OCI-LY7 (cell line): ENCODE measurements at regions not wholly inside any gene's neighbourhood (a gene's known extent, or its start where the extent isn't known, plus 50 kb on each side); places are given as distances from the start of the nearest gene placed in this dataset.
"Not testable (repeated sequence)": the region's sequence is repeated elsewhere in the genome, so short reads cannot be mapped to it uniquely, and the experiment has no call there.

Experiments
- BruUV-seq: library from RNA; stranded (reverse); fragments of 400-500 nt; replicated peaks from 2 replicates; lab custom pipeline; 2021; lab: Mats Ljungman, UMichigan
- CTCF ChIA-PET: fragments of 300-600 bp; sonication (Branson Sonifier 250); formaldehyde crosslinking; loops from one replicate; lab custom pipeline; 2022; ENCODE audit warnings: antibody characterized with exemption; ENCODE audit not compliant: unreplicated experiment; lab: Charles Lee
- POLR2A ChIA-PET: fragments of 300-600 bp; sonication (Branson Sonifier 250); formaldehyde crosslinking; loops from one replicate; lab custom pipeline; 2022; ENCODE audit warnings: antibody characterized with exemption; lab: Charles Lee
- DNase-seq: peaks from one replicate; pipeline ENCODE4 v3.0.0-alpha.2; 2015; ENCODE audit warnings: low spot score
- H2AFZ ChIP-seq: fragments of 200-600 bp; sonication (generic), shearing (Covaris generic); 2 replicates; pipeline ENCODE4 v1.6.1; 2014; ENCODE audit warnings: mild to moderate bottlenecking, antibody characterized with exemption, low read length, moderate library complexity
- H3K27ac ChIP-seq: fragments of 200-600 bp; sonication (generic); 2 replicates; pipeline ENCODE4 v1.5.1; 2014; ENCODE audit warnings: mixed run types, low read depth, mild to moderate bottlenecking, moderate library complexity, low read length, inconsistent platforms; ENCODE audit not compliant: poor library complexity, severe bottlenecking
- H3K36me3 ChIP-seq: fragments of 200-600 bp; sonication (generic); 2 replicates; pipeline ENCODE4 v1.6.1; 2014; ENCODE audit warnings: mild to moderate bottlenecking, antibody characterized with exemption, low read length, moderate library complexity, mixed read lengths; ENCODE audit not compliant: insufficient read depth
- H3K4me1 ChIP-seq: fragments of 200-600 bp; sonication (generic); 2 replicates; pipeline ENCODE4 v1.5.1; 2014; ENCODE audit warnings: mild to moderate bottlenecking, low read length; ENCODE audit not compliant: insufficient read depth, poor library complexity, severe bottlenecking
- H3K4me2 ChIP-seq: fragments of 200-600 bp; sonication (generic); 2 replicates; pipeline ENCODE4 v1.6.1; 2014; ENCODE audit warnings: mild to moderate bottlenecking, low read length
- H3K4me3 ChIP-seq: fragments of 200-600 bp; sonication (generic); 2 replicates; pipeline ENCODE4 v1.5.1; 2014; ENCODE audit warnings: mild to moderate bottlenecking, low read depth, low read length; ENCODE audit not compliant: poor library complexity, severe bottlenecking
- H3K79me2 ChIP-seq: fragments of 200-600 bp; sonication (generic); 2 replicates; pipeline ENCODE4 v1.6.1; 2016; ENCODE audit warnings: low read depth, mild to moderate bottlenecking, low read length, moderate library complexity, mixed read lengths; ENCODE audit not compliant: insufficient read depth
- H3K9me2 ChIP-seq: fragments of 200-600 bp; sonication (generic); 2 replicates; pipeline ENCODE4 v1.6.1; 2016; ENCODE audit warnings: mild to moderate bottlenecking, low read length, mixed read lengths; ENCODE audit not compliant: insufficient read depth
- H3K9me3 ChIP-seq: fragments of 200-600 bp; sonication (generic); 2 replicates; pipeline ENCODE4 v1.6.1; 2014; ENCODE audit warnings: mild to moderate bottlenecking, mixed run types, low read length, mixed read lengths
- H4K20me1 ChIP-seq: fragments of 200-600 bp; sonication (generic); 2 replicates; pipeline ENCODE4 v1.6.1; 2014; ENCODE audit warnings: mild to moderate bottlenecking, antibody characterized with exemption, low read length, moderate library complexity, mixed read lengths; ENCODE audit not compliant: insufficient read depth
- CTCF ChIP-seq: fragments of 200-600 bp; sonication (generic); conservative IDR thresholded peaks from 2 replicates; pipeline ENCODE4 v1.5.1; 2014; ENCODE audit warnings: mild to moderate bottlenecking, antibody characterized with exemption, low read length, moderate library complexity, mixed read lengths
- EZH2phosphoT487 ChIP-seq: fragments of 200-600 bp; sonication (generic); IDR thresholded peaks from 2 replicates; pipeline ENCODE4 v1.6.1; 2018; ENCODE audit warnings: low read depth, borderline replicate concordance, mild to moderate bottlenecking, mixed run types, antibody characterized with exemption, low read length, moderate library complexity, mixed read lengths
- intact Hi-C: fragments of 100-400 bp; cut with micrococcal nuclease; formaldehyde crosslinking; loops from one replicate; pipeline ENCODE4 v1.10.0; 2022; ENCODE audit not compliant: unreplicated experiment

- POLR2A ChIA-PET = interaction anchor here (0.7 kb wide), 1 partner anchor 442 kb away, joined by 3 read pairs; the partner anchor contains the start of gene HIBCH
- H3K9me3 ChIP-seq, H3K4me2 ChIP-seq, H2AFZ ChIP-seq, CTCF ChIA-PET, intact Hi-C loops, H3K79me2 ChIP-seq, H3K27ac ChIP-seq, DNase-seq, H3K4me1 ChIP-seq, H3K4me3 ChIP-seq, BruUV-seq, H4K20me1 ChIP-seq, H3K9me2 ChIP-seq, H3K36me3 ChIP-seq: not testable (repeated sequence)
Measured at GRCh38 chr2:190761216-190761615, 112.3 kb downstream of the NAB1 start.

- no peaks in the 10 kb centered on the region for H3K36me3 ChIP-seq
- H3K9me3 ChIP-seq = no peaks in the 10 kb centered on the region
- DNase-seq = no peak
- no peak overlapping the region for H3K27ac ChIP-seq
- no peak overlapping the region for H3K4me3 ChIP-seq
- no peaks in the 10 kb centered on the region for H3K4me1 ChIP-seq
- BruUV-seq = no TSS peak
- intact Hi-C loops = no loop called here
- H3K9me2 ChIP-seq = no peaks in the 10 kb centered on the region
- H3K4me2 ChIP-seq = no peak overlapping the region
- ChIA-PET POLR2A (interaction anchor here (0.6 to 0.8 kb wide), 2 partner anchors 747 to 1603 kb away, joined by 3 read pairs; no protein-coding TSS in a partner anchor), CTCF (no interaction called here)
- no peaks in the 10 kb centered on the region for H4K20me1 ChIP-seq
- no peaks in the 10 kb centered on the region for H3K79me2 ChIP-seq
- H2AFZ ChIP-seq = no peak overlapping the region
- TF ChIP-seq EZH2phosphoT487 = no peak
- TF ChIP-seq CTCF = no peak
Measured at GRCh38 chr2:190762566-190762965, 113.7 kb downstream of the NAB1 start.

GRCh38 chr2:190763100-190763499 lies 114.2 kb downstream of the NAB1 start:
- no peaks in the 10 kb centered on the region for H3K4me1 ChIP-seq
- H3K4me3 ChIP-seq = no peak overlapping the region
- no peak overlapping the region for H3K27ac ChIP-seq
- H4K20me1 ChIP-seq = no peaks in the 10 kb centered on the region
- POLR2A ChIA-PET = no interaction called here
- DNase-seq = no peak
- H2AFZ ChIP-seq = no peak overlapping the region
- CTCF ChIA-PET = no interaction called here
- H3K36me3 ChIP-seq = no peaks in the 10 kb centered on the region
- intact Hi-C loops = no loop called here
- H3K4me2 ChIP-seq = no peak overlapping the region
- H3K9me2 ChIP-seq = no peaks in the 10 kb centered on the region
- H3K79me2 ChIP-seq = no peaks in the 10 kb centered on the region
- no peaks in the 10 kb centered on the region for H3K9me3 ChIP-seq
- BruUV-seq = no TSS peak
- no peak for TF ChIP-seq EZH2phosphoT487
- TF ChIP-seq CTCF = no peak
